ENCODE measurements at regions not wholly inside any gene's neighbourhood (a gene's known extent, or its start where the extent isn't known, plus 50 kb on each side); places are given as distances from the start of the nearest gene placed in this dataset.

GRCh38 chr6:140844167-140844566 lies 1288.6 kb upstream of the GJE1 start:
- TF ChIP-seq, protein P1, sequence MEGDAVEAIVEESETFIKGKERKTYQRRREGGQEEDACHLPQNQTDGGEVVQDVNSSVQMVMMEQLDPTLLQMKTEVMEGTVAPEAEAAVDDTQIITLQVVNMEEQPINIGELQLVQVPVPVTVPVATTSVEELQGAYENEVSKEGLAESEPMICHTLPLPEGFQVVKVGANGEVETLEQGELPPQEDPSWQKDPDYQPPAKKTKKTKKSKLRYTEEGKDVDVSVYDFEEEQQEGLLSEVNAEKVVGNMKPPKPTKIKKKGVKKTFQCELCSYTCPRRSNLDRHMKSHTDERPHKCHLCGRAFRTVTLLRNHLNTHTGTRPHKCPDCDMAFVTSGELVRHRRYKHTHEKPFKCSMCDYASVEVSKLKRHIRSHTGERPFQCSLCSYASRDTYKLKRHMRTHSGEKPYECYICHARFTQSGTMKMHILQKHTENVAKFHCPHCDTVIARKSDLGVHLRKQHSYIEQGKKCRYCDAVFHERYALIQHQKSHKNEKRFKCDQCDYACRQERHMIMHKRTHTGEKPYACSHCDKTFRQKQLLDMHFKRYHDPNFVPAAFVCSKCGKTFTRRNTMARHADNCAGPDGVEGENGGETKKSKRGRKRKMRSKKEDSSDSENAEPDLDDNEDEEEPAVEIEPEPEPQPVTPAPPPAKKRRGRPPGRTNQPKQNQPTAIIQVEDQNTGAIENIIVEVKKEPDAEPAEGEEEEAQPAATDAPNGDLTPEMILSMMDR (IDR thresholded peaks at IDR 0.05): no peak
- TF ChIP-seq POLR2A (IDR thresholded peaks at IDR 0.05): no peak
